Amniotic epithelial cell (primary cell): ENCODE measurements at regions not wholly inside any gene's neighbourhood (a gene's known extent, or its start where the extent isn't known, plus 50 kb on each side); places are given as distances from the start of the nearest gene placed in this dataset.
"Not testable (repeated sequence)": the region's sequence is repeated elsewhere in the genome, so short reads cannot be mapped to it uniquely, and the experiment has no call there.

Source experiments
- DNase-seq: peaks from one replicate; pipeline ENCODE4 v3.0.0-alpha.2; 2010; ENCODE audit warnings: low read depth

DNA sequence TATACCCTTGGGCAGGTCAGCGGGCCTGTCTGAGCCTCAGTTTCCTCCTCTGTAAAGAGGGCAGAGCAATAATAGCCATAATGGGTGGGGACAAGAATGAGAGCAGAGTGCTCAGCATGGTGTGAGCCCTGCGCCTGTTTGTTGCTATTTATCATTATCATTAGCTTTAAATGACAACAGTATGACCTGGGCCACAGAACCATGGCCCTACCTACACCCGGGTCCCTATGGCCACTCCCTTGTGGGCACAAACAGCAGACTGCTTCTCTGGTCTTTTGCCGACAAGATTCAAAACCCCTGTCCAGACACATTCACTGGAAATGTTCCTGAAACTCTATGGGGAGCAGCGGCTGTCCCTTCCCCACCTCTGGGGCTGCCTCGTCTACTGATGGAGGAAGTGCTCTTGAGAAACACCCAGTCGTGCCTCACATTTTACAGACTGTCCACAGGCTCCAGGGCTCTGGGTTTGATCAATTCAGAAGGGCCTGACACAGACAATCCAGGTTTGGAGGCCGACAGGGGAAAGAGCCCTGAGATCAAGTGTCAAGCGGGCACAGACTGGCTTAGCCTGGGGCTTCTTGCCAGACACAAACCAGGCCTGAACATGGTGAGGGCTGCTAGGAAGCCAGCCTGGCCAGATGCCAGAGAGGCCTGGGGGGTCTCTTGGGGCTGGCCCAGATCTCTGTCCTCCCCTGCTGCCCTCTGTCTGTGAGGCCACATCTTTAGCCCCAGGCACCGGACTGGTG is 112.5 kb upstream of the CD82 start:
- DNase-seq = no peak

GRCh38 chr11:44453871-44454270 is 111.6 kb upstream of the CD82 start:
- no peak for DNase-seq

- no peak for DNase-seq
These were observed 110.8 kb upstream of the CD82 start for GRCh38 chr11:44454666-44455065.

- no peak for DNase-seq
These were observed 108.7 kb upstream of the CD82 start for GRCh38 chr11:44456544-44457300.

- no peak for DNase-seq
These were observed 107.6 kb upstream of the CD82 start for GRCh38 chr11:44457862-44458261.

- DNase-seq = no peak
These were observed 101.7 kb upstream of the CD82 start for GRCh38 chr11:44463751-44464150.

DNA sequence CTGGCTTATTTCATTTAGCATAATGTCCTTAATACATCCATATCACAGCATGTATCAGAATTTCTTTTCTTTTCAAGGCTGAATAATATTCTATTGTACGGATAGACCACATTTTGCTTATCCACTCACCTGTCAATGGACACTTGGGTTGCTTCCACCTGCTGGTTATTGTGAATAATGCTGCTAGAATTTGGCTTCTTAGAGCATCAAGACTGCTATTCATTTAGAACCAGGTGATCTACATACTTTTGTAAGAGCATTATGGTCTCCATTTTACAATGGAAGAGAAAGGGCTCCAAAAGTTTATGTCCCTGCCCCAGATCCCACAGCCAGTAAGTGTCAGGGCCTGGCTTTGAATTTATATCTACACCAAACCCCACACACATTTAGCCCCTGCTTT is 100.7 kb upstream of the CD82 start:
- peak; percentile 7 for DNase-seq

DNA sequence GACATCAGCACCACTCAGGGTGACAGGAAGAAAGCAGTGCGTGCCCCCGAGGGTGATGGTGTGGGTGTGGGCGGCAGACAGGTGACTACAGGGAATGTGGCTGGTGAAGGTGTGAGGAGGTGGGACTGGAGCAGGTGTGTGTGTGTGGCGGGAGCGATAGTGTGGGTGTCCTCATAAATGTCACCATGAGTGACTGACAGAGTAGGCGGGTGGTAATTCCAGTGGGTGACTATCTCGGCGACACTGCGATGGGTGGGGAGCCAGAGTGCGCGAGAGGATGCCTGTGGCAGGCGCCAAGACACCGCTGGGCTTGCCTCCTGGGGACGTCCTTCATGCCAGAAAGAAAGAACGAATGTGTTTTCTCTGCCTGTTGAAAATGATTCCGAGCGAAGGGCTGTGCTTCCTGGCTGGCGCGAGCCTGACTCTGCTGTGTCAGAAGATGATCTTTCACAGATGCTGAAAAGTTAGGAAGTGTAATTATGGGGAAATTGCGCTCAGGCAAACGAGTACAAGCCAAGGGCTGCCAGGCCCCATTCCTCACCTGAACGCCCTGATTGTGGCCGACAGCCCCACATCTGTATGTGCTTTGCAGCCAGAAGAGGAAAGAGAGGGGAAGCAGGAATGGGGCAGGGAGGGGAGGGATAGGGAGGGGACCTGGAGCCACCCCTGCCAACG is 98.8 kb upstream of the CD82 start:
- no peak for DNase-seq

DNA sequence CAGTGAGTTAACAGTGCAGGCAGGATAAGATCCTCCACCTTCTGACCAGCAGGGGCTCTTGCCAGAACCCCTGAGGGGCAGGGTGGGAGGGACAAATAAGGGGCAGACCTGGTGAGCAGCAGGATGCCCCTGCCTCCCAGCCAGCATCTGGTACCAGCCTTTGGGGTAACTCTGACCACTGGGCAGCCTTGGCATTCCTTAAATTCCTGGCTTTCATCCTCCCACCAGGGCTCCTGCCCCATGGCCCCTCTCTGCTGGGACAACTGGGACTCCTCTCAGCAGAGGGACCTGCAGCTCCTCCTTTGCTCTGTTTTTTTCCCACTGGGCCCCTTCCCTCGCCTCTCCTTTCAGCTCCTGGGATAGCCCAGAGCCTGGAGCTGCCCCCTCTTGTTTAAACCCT is 98.0 kb upstream of the CD82 start:
- no peak for DNase-seq

- DNase-seq = no peak
These were observed 97.5 kb upstream of the CD82 start for GRCh38 chr11:44467931-44468330.

- no peak for DNase-seq
These were observed 97.0 kb upstream of the CD82 start for GRCh38 chr11:44468345-44468988.

DNA sequence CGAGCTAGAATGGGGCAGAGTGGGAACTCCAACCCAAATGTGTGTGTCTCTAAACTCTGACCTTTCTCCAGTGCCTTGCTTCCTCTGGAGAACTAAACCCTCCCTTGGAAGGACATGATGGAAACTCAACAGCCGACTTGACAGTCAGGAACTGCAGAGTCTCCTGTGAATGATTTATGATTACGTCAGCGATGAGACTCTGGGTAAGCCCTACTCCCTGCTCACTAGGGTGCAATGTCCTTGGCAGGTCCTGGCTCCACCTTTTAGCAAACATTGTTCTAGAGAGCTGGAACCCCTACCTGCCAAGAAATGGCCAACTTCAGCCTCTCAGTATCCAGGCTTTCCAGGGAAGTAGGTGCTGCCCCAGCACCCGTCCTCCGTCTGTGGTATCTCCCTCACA is 96.1 kb upstream of the CD82 start:
- no peak for DNase-seq

DNA sequence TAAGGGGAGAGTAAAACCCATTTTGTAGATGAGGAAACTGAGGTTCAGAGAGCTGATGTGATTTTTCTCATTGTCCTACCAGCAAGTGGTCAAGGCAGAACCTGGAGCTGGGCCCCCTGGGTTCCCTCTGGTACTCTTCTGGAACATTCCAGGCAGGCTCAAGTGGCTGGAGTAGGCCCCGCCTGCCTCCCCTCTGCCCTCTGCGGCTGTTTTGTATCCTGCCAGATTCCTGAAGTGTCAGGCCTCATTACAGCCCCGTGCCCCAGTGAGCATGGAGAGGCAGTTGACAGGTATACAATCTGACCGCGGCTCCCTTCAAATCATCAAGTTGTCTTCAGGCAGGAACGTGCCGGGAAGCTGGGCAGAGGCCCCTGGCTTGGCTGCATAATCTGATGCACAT is 94.6 kb upstream of the CD82 start:
- DNase-seq = no peak

- no peak for DNase-seq
These were observed 93.9 kb upstream of the CD82 start for GRCh38 chr11:44471603-44472002.

DNA sequence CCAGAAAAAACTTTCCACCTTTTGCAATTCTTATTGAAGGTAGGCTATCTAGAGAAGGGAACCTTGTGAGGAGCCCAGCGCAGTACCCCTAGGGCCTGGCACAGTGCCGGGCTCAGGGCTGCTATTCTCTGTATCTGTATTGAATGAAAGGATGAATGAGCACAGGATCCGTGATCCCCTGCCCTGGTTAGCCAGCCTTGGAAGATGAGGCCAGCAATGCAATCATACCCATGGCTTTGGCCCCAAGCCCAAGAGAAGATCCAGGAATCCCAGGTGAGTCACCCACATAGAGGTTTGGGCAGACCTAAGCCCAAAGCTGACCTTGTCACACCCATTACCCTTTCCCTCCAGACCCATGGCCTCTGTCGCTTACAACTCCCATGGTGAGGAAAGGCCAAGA is 92.5 kb upstream of the CD82 start:
- no peak for DNase-seq

- DNase-seq = no peak
These were observed 90.8 kb upstream of the CD82 start for GRCh38 chr11:44474702-44475101.

- no peak for DNase-seq
These were observed 90.3 kb upstream of the CD82 start for GRCh38 chr11:44475114-44475686.

DNA sequence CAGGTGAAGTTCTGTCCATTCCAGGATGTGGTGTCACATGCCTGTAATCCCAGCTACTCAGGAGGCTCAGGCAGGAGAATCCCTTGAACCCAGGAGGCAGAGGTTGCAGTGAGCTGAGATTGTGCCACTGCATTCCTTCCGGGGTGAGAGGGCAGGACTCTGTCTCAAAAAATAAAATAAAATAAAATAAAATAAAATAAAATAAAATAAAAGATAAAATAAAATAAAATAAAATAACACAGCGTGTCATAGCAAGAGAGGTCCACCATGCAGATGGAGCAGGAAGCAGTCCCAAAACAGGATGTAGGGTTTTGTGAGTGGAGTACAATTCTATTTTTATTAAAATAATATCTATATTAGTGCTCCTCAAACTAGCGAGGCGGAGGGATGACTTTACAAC is 83.1 kb upstream of the CD82 start:
- DNase-seq = not testable (repeated sequence)

DNA sequence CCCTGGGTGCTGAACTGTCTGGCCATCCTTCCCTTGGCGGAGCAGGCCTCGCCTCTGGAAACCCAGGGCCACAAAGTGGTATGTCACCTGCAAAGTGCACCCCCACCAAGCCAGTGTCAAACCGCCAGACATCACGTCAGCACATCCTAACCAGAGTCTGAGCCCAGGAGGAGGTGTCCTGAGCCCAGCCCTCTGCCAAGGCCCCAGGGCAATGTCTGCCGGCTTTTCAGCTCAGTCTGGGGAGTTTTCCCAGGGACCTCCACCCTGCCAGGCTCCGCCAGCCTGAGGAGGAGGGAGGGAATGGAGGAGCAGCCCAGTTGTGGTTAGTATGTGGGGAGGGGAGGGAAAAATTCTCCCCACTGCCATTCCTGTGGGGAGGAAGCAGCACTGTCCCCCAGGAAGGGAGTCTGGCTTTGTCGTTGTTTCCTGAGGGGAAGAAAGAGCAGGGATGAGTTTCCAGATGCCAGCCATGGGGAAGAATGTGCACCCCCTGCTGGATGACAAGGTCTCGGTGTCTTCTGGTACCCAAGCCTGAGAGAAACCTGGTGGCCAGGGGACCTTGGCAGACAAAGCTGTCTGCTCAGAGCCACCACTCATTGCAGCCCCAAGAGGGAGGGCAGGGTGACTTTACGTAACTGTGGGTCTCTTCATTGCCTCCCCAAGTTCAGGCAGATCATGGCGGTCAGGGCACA is 81.4 kb upstream of the CD82 start:
- DNase-seq = peak; percentile 7

- no peak for DNase-seq
These were observed 77.1 kb upstream of the CD82 start for GRCh38 chr11:44488165-44488965.

- no peak for DNase-seq
These were observed 72.1 kb upstream of the CD82 start for GRCh38 chr11:44493383-44493782.
